Testis (tissue), 2 donors: ENCODE measurements at regions not wholly inside any gene's neighbourhood (a gene's known extent, or its start where the extent isn't known, plus 50 kb on each side); places are given as distances from the start of the nearest gene placed in this dataset.

Source experiments
- DNase-seq: peaks from one replicate; pipeline ENCODE4 v3.0.0-alpha.2; 2019
- H3K27ac ChIP-seq, 2 donors: fragments of 200-600 bp; sonication (generic); one replicate each; pipeline ENCODE4 v1.5.1; 2019
- H3K27me3 ChIP-seq: fragments of 200-600 bp; sonication (generic); one replicate; pipeline ENCODE4 v1.5.1; 2019
- H3K36me3 ChIP-seq: fragments of 200-600 bp; sonication (generic); one replicate; pipeline ENCODE4 v1.5.1; 2017; ENCODE audit warnings: low read depth; ENCODE audit errors: missing control alignments
- H3K4me1 ChIP-seq: fragments of 200-600 bp; sonication (generic); one replicate; pipeline ENCODE4 v1.5.1; 2019
- H3K4me3 ChIP-seq, 2 donors: fragments of 200-600 bp; sonication (generic); one replicate each; pipeline ENCODE4 v1.5.1; 2017 to 2019
- H3K9me3 ChIP-seq: fragments of 200-600 bp; sonication (generic); one replicate; pipeline ENCODE4 v1.5.1; 2017
- POLR2A ChIP-seq: fragments of 450-650 bp; IDR thresholded peaks from one replicate; pipeline ENCODE4 v1.6.1; 2017; ENCODE audit warnings: antibody characterized with exemption, mild to moderate bottlenecking, moderate library complexity
- WGBS, 2 donors: methylation state at CpG; one replicate each; pipeline ENCODE4 v1.1.5; 2018; 5-methylcytosine and 5-hydroxymethylcytosine counted together
- intact Hi-C: fragments of 100-400 bp; cut with DNase I; formaldehyde crosslinking; loops from one replicate; pipeline ENCODE4 v1.15.1; 2023; ENCODE audit warnings: low total_unique reads
- TF ChIP-seq, protein P1 (sequence below), 3 experiments: fragments of 450-650 bp in 2 of 3; fragments of 200-600 bp in 1 of 3; sonication (generic) in 1 of 3; IDR thresholded peaks; one replicate each; pipeline ENCODE4 v1.5.1; 2016 to 2019; ENCODE audit warnings: antibody characterized with exemption in 3 of 3, mild to moderate bottlenecking in 2 of 3, moderate library complexity in 1 of 3

DNA sequence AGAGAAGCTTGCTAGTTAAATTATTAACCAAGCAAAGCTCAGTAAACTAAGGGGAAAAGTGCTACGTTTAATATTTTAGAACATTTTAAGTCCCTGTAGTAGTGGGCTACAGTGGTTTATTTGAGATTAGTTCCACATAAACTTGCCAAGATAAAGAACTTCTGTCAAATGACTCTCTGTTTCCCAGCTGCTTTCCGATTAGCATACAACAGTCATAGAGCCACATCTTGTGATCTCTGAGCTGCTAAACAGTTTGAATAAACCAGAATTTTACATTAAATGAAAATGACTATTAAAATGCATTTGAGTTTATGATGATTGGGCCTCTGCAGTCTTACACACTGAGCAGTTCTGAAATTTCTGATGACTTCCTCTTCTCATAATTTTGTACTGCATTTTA lies 568.5 kb downstream of the IQCM start:
- 51 to 54% methylated on average over 2 of the region's 2 CpGs for WGBS, 2 donors
- DNase-seq: no peak
- no peaks in the 10 kb centered on the region for H3K9me3 ChIP-seq

GRCh38 chr4:149245333-149245732 lies 570.3 kb downstream of the IQCM start:
- no peak overlapping the region for H3K4me3 ChIP-seq
- no peaks in the 10 kb centered on the region for H3K36me3 ChIP-seq
- H3K9me3 ChIP-seq: no peaks in the 10 kb centered on the region
- no peaks in the 10 kb centered on the region for H3K4me1 ChIP-seq
- WGBS, 2 donors: 94 to 100% methylated on average over 1 of the region's 1 CpG
- intact Hi-C loops: no loop called here
- H3K27me3 ChIP-seq: no peaks in the 10 kb centered on the region
- no peak for TF ChIP-seq POLR2A
- TF ChIP-seq, protein P1, sequence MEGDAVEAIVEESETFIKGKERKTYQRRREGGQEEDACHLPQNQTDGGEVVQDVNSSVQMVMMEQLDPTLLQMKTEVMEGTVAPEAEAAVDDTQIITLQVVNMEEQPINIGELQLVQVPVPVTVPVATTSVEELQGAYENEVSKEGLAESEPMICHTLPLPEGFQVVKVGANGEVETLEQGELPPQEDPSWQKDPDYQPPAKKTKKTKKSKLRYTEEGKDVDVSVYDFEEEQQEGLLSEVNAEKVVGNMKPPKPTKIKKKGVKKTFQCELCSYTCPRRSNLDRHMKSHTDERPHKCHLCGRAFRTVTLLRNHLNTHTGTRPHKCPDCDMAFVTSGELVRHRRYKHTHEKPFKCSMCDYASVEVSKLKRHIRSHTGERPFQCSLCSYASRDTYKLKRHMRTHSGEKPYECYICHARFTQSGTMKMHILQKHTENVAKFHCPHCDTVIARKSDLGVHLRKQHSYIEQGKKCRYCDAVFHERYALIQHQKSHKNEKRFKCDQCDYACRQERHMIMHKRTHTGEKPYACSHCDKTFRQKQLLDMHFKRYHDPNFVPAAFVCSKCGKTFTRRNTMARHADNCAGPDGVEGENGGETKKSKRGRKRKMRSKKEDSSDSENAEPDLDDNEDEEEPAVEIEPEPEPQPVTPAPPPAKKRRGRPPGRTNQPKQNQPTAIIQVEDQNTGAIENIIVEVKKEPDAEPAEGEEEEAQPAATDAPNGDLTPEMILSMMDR (IDR thresholded peaks at IDR 0.05): no peak
- no peak overlapping the region for H3K27ac ChIP-seq
- DNase-seq: no peak

More for the DNA sequence above, 568.5 kb downstream of the IQCM start:
- H3K27me3 ChIP-seq: no peaks in the 10 kb centered on the region
- H3K4me3 ChIP-seq: no peak overlapping the region
- H3K27ac ChIP-seq: no peak overlapping the region
- intact Hi-C loops: no loop called here
- no peaks in the 10 kb centered on the region for H3K4me1 ChIP-seq
- TF ChIP-seq POLR2A: no peak
- TF ChIP-seq, protein P1 (IDR thresholded peaks at IDR 0.05): no peak
- no peaks in the 10 kb centered on the region for H3K36me3 ChIP-seq

GRCh38 chr4:149238097-149238496 lies 577.5 kb downstream of the IQCM start:
- no peaks in the 10 kb centered on the region for H3K4me1 ChIP-seq
- H3K9me3 ChIP-seq: no peaks in the 10 kb centered on the region
- H3K27ac ChIP-seq: no peak overlapping the region
- no peak for DNase-seq
- whole genome bisulfite sequencing, 2 donors: 62 to 73% methylated on average over 3 of the region's 3 CpGs
- intact Hi-C loops: no loop called here
- TF ChIP-seq, protein P1 (IDR thresholded peaks at IDR 0.05): no peak
- TF ChIP-seq POLR2A: no peak
- H3K4me3 ChIP-seq: no peak overlapping the region
- no peaks in the 10 kb centered on the region for H3K36me3 ChIP-seq
- no peaks in the 10 kb centered on the region for H3K27me3 ChIP-seq

GRCh38 chr4:149234798-149235197 lies 580.8 kb downstream of the IQCM start:
- H3K36me3 ChIP-seq: no peaks in the 10 kb centered on the region
- H3K9me3 ChIP-seq: no peaks in the 10 kb centered on the region
- no peak overlapping the region for H3K27ac ChIP-seq
- H3K4me1 ChIP-seq: no peaks in the 10 kb centered on the region
- 59 to 81% methylated on average over 1 of the region's 1 CpG for WGBS, 2 donors
- no peak for TF ChIP-seq POLR2A
- TF ChIP-seq, protein P1 (IDR thresholded peaks at IDR 0.05): no peak
- no peaks in the 10 kb centered on the region for H3K27me3 ChIP-seq
- DNase-seq: no peak
- intact Hi-C loops: no loop called here
- no peak overlapping the region for H3K4me3 ChIP-seq

- H3K27me3 ChIP-seq: no peaks in the 10 kb centered on the region
- intact Hi-C loops: no loop called here
- H3K27ac ChIP-seq: no peak overlapping the region
- no peaks in the 10 kb centered on the region for H3K9me3 ChIP-seq
- no peaks in the 10 kb centered on the region for H3K4me1 ChIP-seq
- DNase-seq: no peak
- no peak overlapping the region for H3K4me3 ChIP-seq
- TF ChIP-seq, protein P1 (IDR thresholded peaks at IDR 0.05): no peak
- no peak for TF ChIP-seq POLR2A
- no peaks in the 10 kb centered on the region for H3K36me3 ChIP-seq
Observed at GRCh38 chr4:149223659-149224058, 592.0 kb downstream of the IQCM start.
